Spleen (tissue), 11 donors: ENCODE measurements at regions not wholly inside any gene's neighbourhood (a gene's known extent, or its start where the extent isn't known, plus 50 kb on each side); places are given as distances from the start of the nearest gene placed in this dataset.

Experiments used
- DNase-seq: peaks from one replicate; pipeline ENCODE4 v3.0.0-alpha.2; 2020
- H3K27ac ChIP-seq, 8 donors: fragments of 200-600 bp; sonication (generic) in 7 of 8; 1 replicate in 4 of 8; 2 replicates in 4 of 8; pipeline versions ENCODE4 v1.5.0 to v1.8.0; 2016 to 2021; ENCODE audit warnings: inconsistent platforms in 4 of 8, mild to moderate bottlenecking in 4 of 8, moderate library complexity in 1 of 8
- H3K27me3 ChIP-seq, 7 donors: fragments of 200-600 bp; sonication (generic) in 6 of 7; replicated peaks in 1 of 7; 1 replicate in 4 of 7; 2 replicates in 3 of 7; pipeline versions ENCODE4 v1.5.0 to v1.8.0; 2016 to 2021; ENCODE audit warnings: inconsistent platforms in 3 of 7, mild to moderate bottlenecking in 1 of 7
- H3K36me3 ChIP-seq, 6 donors: fragments of 200-600 bp; sonication (generic) in 5 of 6; 1 replicate in 4 of 6; 2 replicates in 2 of 6; pipeline versions ENCODE4 v1.5.0 to v1.8.0; 2016 to 2021; ENCODE audit warnings: inconsistent platforms in 2 of 6
- H3K4me1 ChIP-seq, 6 donors: fragments of 200-600 bp; sonication (generic) in 5 of 6; 1 replicate in 3 of 6; 2 replicates in 3 of 6; pipeline versions ENCODE4 v1.5.0 to v1.8.0; 2016 to 2021; ENCODE audit warnings: inconsistent platforms in 3 of 6
- H3K4me3 ChIP-seq, 8 donors: fragments of 200-600 bp; sonication (generic) in 7 of 8; 1 replicate in 4 of 8; 2 replicates in 4 of 8; pipeline versions ENCODE4 v1.5.0 to v1.8.0; 2016 to 2021; ENCODE audit warnings: inconsistent platforms in 4 of 8, mild to moderate bottlenecking in 4 of 8, moderate library complexity in 2 of 8
- H3K9me3 ChIP-seq, 8 donors: fragments of 200-600 bp; sonication (generic) in 7 of 8; 1 replicate in 4 of 8; 2 replicates in 4 of 8; pipeline versions ENCODE4 v1.5.0 to v1.8.0; 2016 to 2021; ENCODE audit warnings: inconsistent platforms in 4 of 8
- CTCF ChIP-seq, 11 experiments: fragments of 200-600 bp in 7 of 11; fragments of 450-650 bp in 4 of 11; sonication (generic) in 4 of 11; IDR thresholded peaks in 8 of 11; conservative IDR thresholded peaks in 3 of 11; 1 replicate in 7 of 11; 2 replicates in 4 of 11; pipeline versions ENCODE4 v1.4.0 to v1.8.0; 2016 to 2021; ENCODE audit warnings: antibody characterized with exemption in 11 of 11, inconsistent platforms in 4 of 11, mild to moderate bottlenecking in 1 of 11
- POLR2A ChIP-seq, 3 donors: fragments of 450-650 bp; IDR thresholded peaks; one replicate each; pipeline ENCODE4 v1.5.1; 2017; ENCODE audit warnings: antibody characterized with exemption in 3 of 3, mild to moderate bottlenecking in 1 of 3
- POLR2AphosphoS5 ChIP-seq, 3 donors: sonication (generic); formaldehyde crosslinking; IDR thresholded peaks; one replicate each; pipeline ENCODE4 v1.5.1; 2017; ENCODE audit warnings: antibody characterized with exemption in 3 of 3
- WGBS, 5 donors: extraction: QIAGEN DNeasy Blood & Tissue Kit in 3 of 5; methylation state at CpG; one replicate each; pipeline versions ENCODE4 v1.1.5 to v1.1.7; 2013 to 2018; 5-methylcytosine and 5-hydroxymethylcytosine counted together
- intact Hi-C: fragments of 100-400 bp; cut with DNase I; formaldehyde crosslinking; loops from one replicate; pipeline ENCODE4 v1.15.0; 2023; ENCODE audit warnings: low total_unique reads
- donor health status: healthy with polysubstance abuse.
- donor health status: DM: no; HTN: no; CAD: no; lungs with moderate emphysema.
- donor health status: DM: no; HTN: no; CAD: no.
- donor health status: Bipolar disorder and iron deficiency.
- donor health status: healthy.
- donor health status: DM: no; HTN: no; CAD: no.
- donor health status: DM: yes; HTN: yes; CAD: no.

GRCh38 chr2:13193900-13194299 is 477.2 kb downstream of the TRIB2 start:
- no peak for DNase-seq
- H3K9me3 ChIP-seq: no peaks in the 10 kb centered on the region
- H3K36me3 ChIP-seq: no peaks in the 10 kb centered on the region
- intact Hi-C loops: no loop called here
- H3K27ac ChIP-seq: no peak overlapping the region
- WGBS, 5 donors: 0 to 9% (median 6%) methylated on average over 1 of the region's 1 CpG
- peaks cover 0 to 16% (median 0%) of the 10 kb centered on the region in 7 donors for H3K27me3 ChIP-seq
- no peak overlapping the region for H3K4me3 ChIP-seq
- TF ChIP-seq CTCF (IDR thresholded peaks at IDR 0.05 in 8 of 11, conservative IDR thresholded peaks at IDR 0.05 in 3 of 11): no peak
- TF ChIP-seq POLR2AphosphoS5 (IDR thresholded peaks at IDR 0.05): no peak
- TF ChIP-seq POLR2A (IDR thresholded peaks at IDR 0.05): no peak
- no peaks in the 10 kb centered on the region for H3K4me1 ChIP-seq

- H3K27ac ChIP-seq: no peak overlapping the region
- no peak overlapping the region for H3K4me3 ChIP-seq
- no peaks in the 10 kb centered on the region for H3K9me3 ChIP-seq
- intact Hi-C loops: no loop called here
- 78 to 90% (median 87%) methylated on average over 1 of the region's 1 CpG for WGBS, 5 donors
- no peaks in the 10 kb centered on the region for H3K4me1 ChIP-seq
- H3K27me3 ChIP-seq: peaks cover 0 to 10% (median 0%) of the 10 kb centered on the region in 7 donors
- TF ChIP-seq POLR2AphosphoS5 (IDR thresholded peaks at IDR 0.05): no peak
- TF ChIP-seq CTCF (IDR thresholded peaks at IDR 0.05 in 8 of 11, conservative IDR thresholded peaks at IDR 0.05 in 3 of 11): no peak
- no peak for TF ChIP-seq POLR2A (IDR thresholded peaks at IDR 0.05)
- no peaks in the 10 kb centered on the region for H3K36me3 ChIP-seq
- no peak for DNase-seq
Measured at GRCh38 chr2:13195270-13195669, 478.5 kb downstream of the TRIB2 start.

- Histone ChIP-seq H3K4me1 (no peaks in the 10 kb centered on the region), H3K27ac (no peak overlapping the region), H3K27me3 (no peaks in the 10 kb centered on the region), H3K9me3 (no peaks in the 10 kb centered on the region), H3K36me3 (no peaks in the 10 kb centered on the region), H3K4me3 (no peak overlapping the region)
- WGBS, 5 donors: 61 to 88% (median 72%) methylated on average over 1 of the region's 1 CpG
- TF ChIP-seq POLR2A (IDR thresholded peaks at IDR 0.05) (no peak), POLR2AphosphoS5 (IDR thresholded peaks at IDR 0.05) (no peak), CTCF (IDR thresholded peaks at IDR 0.05 in 8 of 11, conservative IDR thresholded peaks at IDR 0.05 in 3 of 11) (no peak)
- no peak for DNase-seq
- intact Hi-C loops: no loop called here
Measured at GRCh38 chr2:13197248-13197647, 480.5 kb downstream of the TRIB2 start.

- intact Hi-C loops: no loop called here
- no peak for DNase-seq
- 69 to 84% (median 74%) methylated on average over 2 of the region's 2 CpGs for WGBS, 5 donors
- no peaks in the 10 kb centered on the region for H3K27me3 ChIP-seq
- TF ChIP-seq POLR2AphosphoS5 (IDR thresholded peaks at IDR 0.05) (no peak), POLR2A (IDR thresholded peaks at IDR 0.05) (no peak), CTCF (IDR thresholded peaks at IDR 0.05 in 8 of 11, conservative IDR thresholded peaks at IDR 0.05 in 3 of 11) (no peak)
- no peaks in the 10 kb centered on the region for H3K4me1 ChIP-seq
- no peaks in the 10 kb centered on the region for H3K36me3 ChIP-seq
- H3K4me3 ChIP-seq: no peak overlapping the region
- no peaks in the 10 kb centered on the region for H3K9me3 ChIP-seq
- no peak overlapping the region for H3K27ac ChIP-seq
Measured at GRCh38 chr2:13201924-13202323, 485.2 kb downstream of the TRIB2 start.
